ENCODE measurements at regions not wholly inside any gene's neighbourhood (a gene's known extent, or its start where the extent isn't known, plus 50 kb on each side); places are given as distances from the start of the nearest gene placed in this dataset.
"Not testable (repeated sequence)": the region's sequence is repeated elsewhere in the genome, so short reads cannot be mapped to it uniquely, and the experiment has no call there.

- H3K4me2 ChIP-seq (ENCODE audit: low read length); CTCF ChIA-PET; intact Hi-C loops (cut with micrococcal nuclease): not testable (repeated sequence)
These were observed 140.7 kb downstream of the TENT5C start for GRCh38 chr1:117746565-117746964.

DNA sequence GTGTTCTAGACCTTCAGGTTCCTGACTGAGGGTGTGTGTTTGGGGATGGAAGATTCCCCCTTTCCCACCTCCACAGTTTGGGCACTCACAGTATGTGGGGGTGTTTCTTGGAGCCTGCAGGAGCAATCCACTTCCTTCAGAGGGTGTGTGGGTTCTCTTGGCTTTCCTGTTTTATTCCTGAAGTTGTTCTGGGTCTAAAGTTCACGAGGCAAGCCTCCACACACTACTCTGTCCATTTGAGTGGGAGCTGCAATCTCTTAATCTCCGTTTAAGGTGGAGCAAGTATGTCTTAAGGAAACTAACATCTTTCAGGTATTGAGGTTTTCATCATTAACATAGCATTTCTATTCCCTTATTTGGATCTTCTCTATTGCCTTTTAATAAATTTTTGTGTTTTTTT, 141.8 kb downstream of the TENT5C start:
- Histone ChIP-seq H3K27me3 (ENCODE audit: insufficient read depth, low read length) (no peaks in the 10 kb centered on the region), H3K4me1 (ENCODE audit: control insufficient read depth in 1 of 2, insufficient read depth in 2 of 2, low read length in 2 of 2) (no peaks in the 10 kb centered on the region), H2AFZ (ENCODE audit: low read depth, low read length, poor library complexity, severe bottlenecking) (no peak overlapping the region), H4K20me1 (ENCODE audit: insufficient read depth) (no peaks in the 10 kb centered on the region), H3K79me2 (ENCODE audit: insufficient read depth, low read length) (no peaks in the 10 kb centered on the region), H3K9ac (ENCODE audit: low read length) (no peak overlapping the region), H3K9me3 (ENCODE audit: control insufficient read depth in 1 of 2, insufficient read depth in 1 of 2, low read depth in 1 of 2, low read length in 2 of 2) (no peaks in the 10 kb centered on the region), H3K27ac (ENCODE audit: low read depth, low read length) (no peak overlapping the region), H3K9me2 (ENCODE audit: insufficient read depth) (no peaks in the 10 kb centered on the region), H3K4me3 (replicated peaks in 1 of 2; ENCODE audit: low read depth in 1 of 2, low read length in 2 of 2) (no peak overlapping the region), H3K4me2 (ENCODE audit: low read length) (no peak overlapping the region), H3K36me3 (ENCODE audit: control insufficient read depth in 1 of 2, insufficient read depth in 2 of 2, low read length in 2 of 2) (no peaks in the 10 kb centered on the region)
- BruUV-seq (replicated peaks): no TSS peak
- RAD21 ChIA-PET (ENCODE audit: low non-redundant PET in 1 of 2, low total read pairs in 2 of 2, uncharacterized antibody in 2 of 2, unreplicated experiment in 2 of 2): no interaction called here
- ATAC-seq (no peak), DNase-seq (ENCODE audit: low read depth, low spot score) (no peak)
- CTCF ChIA-PET: interaction anchor here (1.6 kb wide), 1 partner anchor 10 kb away, joined by 4 read pairs; no protein-coding TSS in a partner anchor
- TF ChIP-seq SIN3A (IDR thresholded peaks at IDR 0.05; ENCODE audit: low read depth): no peak
- TF ChIP-seq YY1 (IDR thresholded peaks at IDR 0.05; ENCODE audit: extremely low read depth, insufficient replicate concordance, low read depth, low read length): no peak
- TF ChIP-seq, protein P1, sequence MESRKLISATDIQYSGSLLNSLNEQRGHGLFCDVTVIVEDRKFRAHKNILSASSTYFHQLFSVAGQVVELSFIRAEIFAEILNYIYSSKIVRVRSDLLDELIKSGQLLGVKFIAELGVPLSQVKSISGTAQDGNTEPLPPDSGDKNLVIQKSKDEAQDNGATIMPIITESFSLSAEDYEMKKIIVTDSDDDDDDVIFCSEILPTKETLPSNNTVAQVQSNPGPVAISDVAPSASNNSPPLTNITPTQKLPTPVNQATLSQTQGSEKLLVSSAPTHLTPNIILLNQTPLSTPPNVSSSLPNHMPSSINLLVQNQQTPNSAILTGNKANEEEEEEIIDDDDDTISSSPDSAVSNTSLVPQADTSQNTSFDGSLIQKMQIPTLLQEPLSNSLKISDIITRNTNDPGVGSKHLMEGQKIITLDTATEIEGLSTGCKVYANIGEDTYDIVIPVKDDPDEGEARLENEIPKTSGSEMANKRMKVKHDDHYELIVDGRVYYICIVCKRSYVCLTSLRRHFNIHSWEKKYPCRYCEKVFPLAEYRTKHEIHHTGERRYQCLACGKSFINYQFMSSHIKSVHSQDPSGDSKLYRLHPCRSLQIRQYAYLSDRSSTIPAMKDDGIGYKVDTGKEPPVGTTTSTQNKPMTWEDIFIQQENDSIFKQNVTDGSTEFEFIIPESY (IDR thresholded peaks at IDR 0.05; ENCODE audit: extremely low read depth, insufficient replicate concordance, low read length): no peak
- TF ChIP-seq ZNF274 (IDR thresholded peaks at IDR 0.05; ENCODE audit: low read depth, low read length): no peak
- TF ChIP-seq POLR2A (IDR thresholded peaks at IDR 0.05; ENCODE audit: borderline replicate concordance, extremely low read depth, insufficient read depth, insufficient read length): no peak
- TF ChIP-seq EZH2phosphoT487 (IDR thresholded peaks at IDR 0.05; ENCODE audit: borderline replicate concordance): no peak
- TF ChIP-seq MAX (IDR thresholded peaks at IDR 0.05): no peak
- TF ChIP-seq POLR2AphosphoS5 (IDR thresholded peaks at IDR 0.05; ENCODE audit: low read depth, low read length): no peak
- TF ChIP-seq, protein P2, sequence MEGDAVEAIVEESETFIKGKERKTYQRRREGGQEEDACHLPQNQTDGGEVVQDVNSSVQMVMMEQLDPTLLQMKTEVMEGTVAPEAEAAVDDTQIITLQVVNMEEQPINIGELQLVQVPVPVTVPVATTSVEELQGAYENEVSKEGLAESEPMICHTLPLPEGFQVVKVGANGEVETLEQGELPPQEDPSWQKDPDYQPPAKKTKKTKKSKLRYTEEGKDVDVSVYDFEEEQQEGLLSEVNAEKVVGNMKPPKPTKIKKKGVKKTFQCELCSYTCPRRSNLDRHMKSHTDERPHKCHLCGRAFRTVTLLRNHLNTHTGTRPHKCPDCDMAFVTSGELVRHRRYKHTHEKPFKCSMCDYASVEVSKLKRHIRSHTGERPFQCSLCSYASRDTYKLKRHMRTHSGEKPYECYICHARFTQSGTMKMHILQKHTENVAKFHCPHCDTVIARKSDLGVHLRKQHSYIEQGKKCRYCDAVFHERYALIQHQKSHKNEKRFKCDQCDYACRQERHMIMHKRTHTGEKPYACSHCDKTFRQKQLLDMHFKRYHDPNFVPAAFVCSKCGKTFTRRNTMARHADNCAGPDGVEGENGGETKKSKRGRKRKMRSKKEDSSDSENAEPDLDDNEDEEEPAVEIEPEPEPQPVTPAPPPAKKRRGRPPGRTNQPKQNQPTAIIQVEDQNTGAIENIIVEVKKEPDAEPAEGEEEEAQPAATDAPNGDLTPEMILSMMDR (IDR thresholded peaks at IDR 0.05 in 2 of 3, conservative IDR thresholded peaks at IDR 0.05 in 1 of 3; ENCODE audit: borderline replicate concordance in 1 of 3, insufficient read depth in 1 of 3, low read depth in 2 of 3, low read length in 2 of 3): no peak
- TF ChIP-seq TCF7L2 (IDR thresholded peaks at IDR 0.05; ENCODE audit: borderline replicate concordance, extremely low read depth, insufficient read depth, insufficient read length): no peak
- intact Hi-C loops (cut with micrococcal nuclease): no loop called here
- POLR2A ChIA-PET: no interaction called here

More at GRCh38 chr1:117746565-117746964, 140.7 kb downstream of the TENT5C start:
- ATAC-seq; BruUV-seq (replicated peaks); POLR2A ChIA-PET; DNase-seq (ENCODE audit: low read depth, low spot score); H3K9me2 ChIP-seq (ENCODE audit: insufficient read depth); H3K4me1 ChIP-seq (ENCODE audit: control insufficient read depth in 1 of 2, insufficient read depth in 2 of 2, low read length in 2 of 2); H3K9me3 ChIP-seq (ENCODE audit: control insufficient read depth in 1 of 2, insufficient read depth in 1 of 2, low read depth in 1 of 2, low read length in 2 of 2); H3K27me3 ChIP-seq (ENCODE audit: insufficient read depth, low read length); H3K9ac ChIP-seq (ENCODE audit: low read length); H3K36me3 ChIP-seq (ENCODE audit: control insufficient read depth in 1 of 2, insufficient read depth in 2 of 2, low read length in 2 of 2); H3K4me3 ChIP-seq (replicated peaks in 1 of 2; ENCODE audit: low read depth in 1 of 2, low read length in 2 of 2); H3K27ac ChIP-seq (ENCODE audit: low read depth, low read length); RAD21 ChIA-PET (ENCODE audit: low non-redundant PET in 1 of 2, low total read pairs in 2 of 2, uncharacterized antibody in 2 of 2, unreplicated experiment in 2 of 2); H2AFZ ChIP-seq (ENCODE audit: low read depth, low read length, poor library complexity, severe bottlenecking); H3K79me2 ChIP-seq (ENCODE audit: insufficient read depth, low read length); H4K20me1 ChIP-seq (ENCODE audit: insufficient read depth): not testable (repeated sequence)
